Left lung (tissue), 4 donors: ENCODE measurements at regions not wholly inside any gene's neighbourhood (a gene's known extent, or its start where the extent isn't known, plus 50 kb on each side); places are given as distances from the start of the nearest gene placed in this dataset.

ENCODE experiments used
- ATAC-seq: fragments of 200-7000 bp; cut with Tn5 transposase; one replicate; pipeline ENCODE4 v1.9.1; 2020; ENCODE audit warnings: moderate library complexity
- DNase-seq, 4 donors: peaks; one replicate each; pipeline ENCODE4 v3.0.0-alpha.2; 2013 to 2020
- H3K27ac ChIP-seq, 2 donors: fragments of 200-600 bp; sonication (generic) in 1 of 2; one replicate each; pipeline versions ENCODE4 v1.5.0 to v1.8.0; 2020 to 2021
- H3K27me3 ChIP-seq, 2 donors: fragments of 200-600 bp; sonication (generic) in 1 of 2; one replicate each; pipeline versions ENCODE4 v1.5.0 to v1.8.0; 2020 to 2021
- H3K36me3 ChIP-seq, 2 donors: fragments of 200-600 bp; sonication (generic) in 1 of 2; one replicate each; pipeline versions ENCODE4 v1.5.0 to v1.8.0; 2020 to 2021
- H3K4me1 ChIP-seq, 2 donors: fragments of 200-600 bp; one replicate each; pipeline ENCODE4 v1.8.0; 2021
- H3K4me3 ChIP-seq, 2 donors: fragments of 200-600 bp; sonication (generic) in 1 of 2; one replicate each; pipeline versions ENCODE4 v1.5.0 to v1.8.0; 2020 to 2021; ENCODE audit warnings: mild to moderate bottlenecking in 1 of 2
- H3K9me3 ChIP-seq, 2 donors: fragments of 200-600 bp; sonication (generic) in 1 of 2; one replicate each; pipeline versions ENCODE4 v1.5.0 to v1.8.0; 2020 to 2021
- CTCF ChIP-seq, 2 donors: fragments of 200-600 bp; sonication (generic) in 1 of 2; IDR thresholded peaks; one replicate each; pipeline versions ENCODE4 v1.5.0 to v1.8.0; 2021; ENCODE audit warnings: antibody characterized with exemption in 2 of 2
- intact Hi-C, 2 donors: fragments of 100-400 bp; cut with DNase I; formaldehyde crosslinking; loops; one replicate each; pipeline versions ENCODE4 v1.11.2 to v1.14.2; 2022
- donor health status: DM: no; HTN: yes; CAD: no.
- donor health status: DM: no; HTN: no; CAD: no.

- Histone ChIP-seq H3K9me3 (no peaks in the 10 kb centered on the region), H3K27ac (no peak overlapping the region), H3K4me3 (no peak overlapping the region), H3K27me3 (no peaks in the 10 kb centered on the region), H3K4me1 (peaks cover 4 to 27% of the 10 kb centered on the region in 2 donors), H3K36me3 (no peaks in the 10 kb centered on the region)
- ATAC-seq (no peak), DNase-seq (no peak)
- intact Hi-C loops, result no loop called here
- TF ChIP-seq CTCF (IDR thresholded peaks at IDR 0.05), result no peak
Measured at GRCh38 chr16:73151225-73151624, 103.3 kb upstream of the ZFHX3 start.

- H3K9me3 ChIP-seq, result no peaks in the 10 kb centered on the region
Measured at GRCh38 chr16:73150786-73151185, 102.9 kb upstream of the ZFHX3 start.

GRCh38 chr16:73149334-73149733 is 101.4 kb upstream of the ZFHX3 start:
- Histone ChIP-seq H3K27ac (no peak overlapping the region), H3K27me3 (no peaks in the 10 kb centered on the region), H3K36me3 (no peaks in the 10 kb centered on the region), H3K4me1 (peaks cover 4 to 27% of the 10 kb centered on the region in 2 donors), H3K9me3 (no peaks in the 10 kb centered on the region), H3K4me3 (no peak overlapping the region)
- intact Hi-C loops, result no loop called here
- no peak for TF ChIP-seq CTCF (IDR thresholded peaks at IDR 0.05)
- DNase-seq (no peak), ATAC-seq (no peak)

More at GRCh38 chr16:73150786-73151185, 102.9 kb upstream of the ZFHX3 start:
- intact Hi-C loops, result no loop called here
- TF ChIP-seq CTCF (IDR thresholded peaks at IDR 0.05), result no peak
- Histone ChIP-seq H3K4me1 (peaks cover 4 to 27% of the 10 kb centered on the region in 2 donors), H3K27ac (no peak overlapping the region), H3K4me3 (no peak overlapping the region), H3K27me3 (no peaks in the 10 kb centered on the region), H3K36me3 (no peaks in the 10 kb centered on the region)
- no peak for ATAC-seq
- DNase-seq, result no peak

- intact Hi-C loops, result no loop called here
- no peak for TF ChIP-seq CTCF (IDR thresholded peaks at IDR 0.05)
Measured at GRCh38 chr16:73147958-73148357, 100.0 kb upstream of the ZFHX3 start.

GRCh38 chr16:73145166-73145880 is 97.4 kb upstream of the ZFHX3 start:
- no peak for DNase-seq
- Histone ChIP-seq H3K4me3 (no peak overlapping the region), H3K36me3 (no peaks in the 10 kb centered on the region), H3K4me1 (no peaks in the 10 kb centered on the region), H3K9me3 (no peaks in the 10 kb centered on the region), H3K27ac (no peak overlapping the region), H3K27me3 (no peaks in the 10 kb centered on the region)
- no peak for ATAC-seq
- TF ChIP-seq CTCF (IDR thresholded peaks at IDR 0.05), result no peak
- intact Hi-C loops, result no loop called here

More at GRCh38 chr16:73147958-73148357, 100.0 kb upstream of the ZFHX3 start:
- peaks cover 2 to 20% of the 10 kb centered on the region in 2 donors for H3K4me1 ChIP-seq
- no peak overlapping the region for H3K4me3 ChIP-seq
- no peak overlapping the region for H3K27ac ChIP-seq
- no peaks in the 10 kb centered on the region for H3K27me3 ChIP-seq
- ATAC-seq (no peak), DNase-seq (no peak)
- no peaks in the 10 kb centered on the region for H3K9me3 ChIP-seq
- no peaks in the 10 kb centered on the region for H3K36me3 ChIP-seq
